GM12872 (cell line): ENCODE measurements at regions not wholly inside any gene's neighbourhood (a gene's known extent, or its start where the extent isn't known, plus 50 kb on each side); places are given as distances from the start of the nearest gene placed in this dataset.

Experiments used
- CTCF ChIP-seq: IDR thresholded peaks from 3 replicates; pipeline ENCODE4 v1.5.1; 2011; ENCODE audit warnings: low read depth, mild to moderate bottlenecking, low read length, moderate library complexity; ENCODE audit not compliant: insufficient read depth

GRCh38 chr3:168364967-168365366 is 269.2 kb upstream of the GOLIM4 start:
- TF ChIP-seq CTCF = no peak

GRCh38 chr3:168362661-168363247 is 267.0 kb upstream of the GOLIM4 start:
- TF ChIP-seq CTCF = no peak

GRCh38 chr3:168362156-168362555 is 266.4 kb upstream of the GOLIM4 start:
- no peak for TF ChIP-seq CTCF

- TF ChIP-seq CTCF = no peak
These were observed 265.3 kb upstream of the GOLIM4 start for GRCh38 chr3:168360993-168361392.

GRCh38 chr3:168342946-168343850 is 247.5 kb upstream of the GOLIM4 start:
- no peak for TF ChIP-seq CTCF

GRCh38 chr3:168341956-168342936 is 246.5 kb upstream of the GOLIM4 start:
- no peak for TF ChIP-seq CTCF

GRCh38 chr3:168341192-168341815 is 245.6 kb upstream of the GOLIM4 start:
- no peak for TF ChIP-seq CTCF
